NT2/D1 (cell line): ENCODE measurements at regions not wholly inside any gene's neighbourhood (a gene's known extent, or its start where the extent isn't known, plus 50 kb on each side); places are given as distances from the start of the nearest gene placed in this dataset.

ENCODE experiments used
- DNase-seq: peaks from one replicate; pipeline ENCODE4 v3.0.0-alpha.2; 2011; ENCODE audit warnings: low read depth, low spot score
- H3K27me3 ChIP-seq: 2 replicates; pipeline ENCODE4 v1.6.0; 2011; ENCODE audit warnings: mild to moderate bottlenecking; ENCODE audit not compliant: insufficient read length, insufficient read depth
- H3K36me3 ChIP-seq: 2 replicates; pipeline ENCODE4 v1.6.1; 2011; ENCODE audit warnings: mild to moderate bottlenecking, low read length, mixed read lengths; ENCODE audit not compliant: insufficient read depth, insufficient read length
- H3K4me1 ChIP-seq: 2 replicates; pipeline ENCODE4 v1.5.1; 2011; ENCODE audit not compliant: insufficient read depth, insufficient read length
- H3K4me3 ChIP-seq: 2 replicates; pipeline ENCODE4 v1.5.1; 2011; ENCODE audit warnings: low read depth; ENCODE audit not compliant: insufficient read length
- H3K9ac ChIP-seq: 2 replicates; pipeline ENCODE4 v1.6.0; 2011; ENCODE audit warnings: low read depth; ENCODE audit not compliant: insufficient read length
- H3K9me3 ChIP-seq: 2 replicates; pipeline ENCODE4 v1.5.1; 2011; ENCODE audit warnings: mild to moderate bottlenecking, low read length; ENCODE audit not compliant: insufficient read depth
- SUZ12 ChIP-seq: IDR thresholded peaks from 2 replicates; pipeline ENCODE4 v1.6.1; 2011; ENCODE audit not compliant: insufficient read length, insufficient read depth; ENCODE audit errors: extremely low read depth
- YY1 ChIP-seq: IDR thresholded peaks from 2 replicates; pipeline ENCODE4 v1.6.1; 2011; ENCODE audit not compliant: insufficient read length, insufficient read depth
- ZNF274 ChIP-seq: IDR thresholded peaks from 2 replicates; pipeline ENCODE4 v1.6.1; 2011; ENCODE audit warnings: mild to moderate bottlenecking, low read depth, low read length

GRCh38 chr3:189500798-189501495, 130.2 kb upstream of the TP63 start:
- H3K27me3 ChIP-seq, result no peaks in the 10 kb centered on the region
- H3K36me3 ChIP-seq, result no peaks in the 10 kb centered on the region
- TF ChIP-seq ZNF274, result no peak
- TF ChIP-seq YY1, result no peak
- no peak for TF ChIP-seq SUZ12
- no peaks in the 10 kb centered on the region for H3K4me1 ChIP-seq
- no peak overlapping the region for H3K4me3 ChIP-seq
- DNase-seq, result no peak
- H3K9me3 ChIP-seq, result no peaks in the 10 kb centered on the region
- H3K9ac ChIP-seq, result no peak overlapping the region

GRCh38 chr3:189502256-189502655, 128.9 kb upstream of the TP63 start:
- TF ChIP-seq YY1 (no peak), ZNF274 (no peak), SUZ12 (no peak)
- no peak overlapping the region for H3K9ac ChIP-seq
- no peaks in the 10 kb centered on the region for H3K27me3 ChIP-seq
- H3K9me3 ChIP-seq, result no peaks in the 10 kb centered on the region
- H3K36me3 ChIP-seq, result no peaks in the 10 kb centered on the region
- no peaks in the 10 kb centered on the region for H3K4me1 ChIP-seq
- DNase-seq, result no peak
- no peak overlapping the region for H3K4me3 ChIP-seq

- Histone ChIP-seq H3K4me3 (no peak overlapping the region), H3K27me3 (no peaks in the 10 kb centered on the region), H3K36me3 (no peaks in the 10 kb centered on the region), H3K9me3 (no peaks in the 10 kb centered on the region), H3K4me1 (no peaks in the 10 kb centered on the region), H3K9ac (no peak overlapping the region)
- DNase-seq, result no peak
- TF ChIP-seq SUZ12 (no peak), YY1 (no peak), ZNF274 (no peak)
Measured at GRCh38 chr3:189502676-189503257, 128.4 kb upstream of the TP63 start.

- Histone ChIP-seq H3K27me3 (no peaks in the 10 kb centered on the region), H3K9me3 (no peaks in the 10 kb centered on the region), H3K36me3 (no peaks in the 10 kb centered on the region), H3K4me1 (no peaks in the 10 kb centered on the region), H3K9ac (no peak overlapping the region), H3K4me3 (no peak overlapping the region)
- DNase-seq, result no peak
- TF ChIP-seq ZNF274, result no peak
- TF ChIP-seq SUZ12, result no peak
- no peak for TF ChIP-seq YY1
Measured at GRCh38 chr3:189507856-189508255, 123.3 kb upstream of the TP63 start.

GRCh38 chr3:189508784-189509501, 122.2 kb upstream of the TP63 start:
- Histone ChIP-seq H3K9me3 (no peaks in the 10 kb centered on the region), H3K36me3 (no peaks in the 10 kb centered on the region), H3K4me3 (no peak overlapping the region), H3K9ac (no peak overlapping the region), H3K4me1 (no peaks in the 10 kb centered on the region), H3K27me3 (no peaks in the 10 kb centered on the region)
- TF ChIP-seq YY1 (no peak), ZNF274 (no peak), SUZ12 (no peak)
- DNase-seq, result no peak

- no peaks in the 10 kb centered on the region for H3K36me3 ChIP-seq
- no peak overlapping the region for H3K4me3 ChIP-seq
- no peaks in the 10 kb centered on the region for H3K9me3 ChIP-seq
- no peak for TF ChIP-seq ZNF274
- TF ChIP-seq SUZ12, result no peak
- no peak for TF ChIP-seq YY1
- H3K9ac ChIP-seq, result no peak overlapping the region
- no peaks in the 10 kb centered on the region for H3K27me3 ChIP-seq
- no peak for DNase-seq
- no peaks in the 10 kb centered on the region for H3K4me1 ChIP-seq
Measured at GRCh38 chr3:189512039-189512438, 119.2 kb upstream of the TP63 start.

- Histone ChIP-seq H3K4me3 (no peak overlapping the region), H3K9ac (no peak overlapping the region), H3K27me3 (no peaks in the 10 kb centered on the region), H3K36me3 (no peaks in the 10 kb centered on the region), H3K4me1 (no peaks in the 10 kb centered on the region), H3K9me3 (no peaks in the 10 kb centered on the region)
- TF ChIP-seq SUZ12, result no peak
- TF ChIP-seq ZNF274, result no peak
- TF ChIP-seq YY1, result no peak
- DNase-seq, result no peak
Measured at GRCh38 chr3:189512821-189513220, 118.4 kb upstream of the TP63 start.
